ENCODE measurements at regions not wholly inside any gene's neighbourhood (a gene's known extent, or its start where the extent isn't known, plus 50 kb on each side); places are given as distances from the start of the nearest gene placed in this dataset.

- no peak for TF ChIP-seq ZSCAN29 (IDR thresholded peaks at IDR 0.05)
- TF ChIP-seq FOXM1 (IDR thresholded peaks at IDR 0.05; ENCODE audit: low read depth, low read length), result no peak
- no peak for TF ChIP-seq EZH2 (IDR thresholded peaks at IDR 0.05; ENCODE audit: borderline replicate concordance, control insufficient read depth, low read depth, low read length)
- TF ChIP-seq MAX (IDR thresholded peaks at IDR 0.05; ENCODE audit: low read depth, low read length), result no peak
- no peak for TF ChIP-seq ZNF384 (IDR thresholded peaks at IDR 0.05; ENCODE audit: borderline replicate concordance, low read depth, low read length)
- TF ChIP-seq CTCF (IDR thresholded peaks at IDR 0.05 in 2 of 3, conservative IDR thresholded peaks at IDR 0.05 in 1 of 3; ENCODE audit: control insufficient read depth in 2 of 3, extremely low read depth in 1 of 3, insufficient read depth in 1 of 3, low read depth in 3 of 3, low read length in 3 of 3), result no peak
- no peak for TF ChIP-seq RAD21 (IDR thresholded peaks at IDR 0.05; ENCODE audit: insufficient read depth, low read depth, low read length)
- no peak for TF ChIP-seq CBX3 (IDR thresholded peaks at IDR 0.05; ENCODE audit: borderline replicate concordance, low read depth)
- no peak for TF ChIP-seq MTA3 (IDR thresholded peaks at IDR 0.05; ENCODE audit: borderline replicate concordance, low read length)
- TF ChIP-seq FOXK2 (IDR thresholded peaks at IDR 0.05), result no peak
- no peak for TF ChIP-seq RBBP5 (conservative IDR thresholded peaks at IDR 0.05)
- no peak for TF ChIP-seq EP300 (IDR thresholded peaks at IDR 0.05; ENCODE audit: borderline replicate concordance in 1 of 2, control insufficient read depth in 1 of 2, low read depth in 2 of 2, low read length in 2 of 2)
Measured at GRCh38 chr6:118725944-118726343, 74.6 kb upstream of the CEP85L start.

All from GM12878 (cell line).